ENCODE measurements at regions not wholly inside any gene's neighbourhood (a gene's known extent, or its start where the extent isn't known, plus 50 kb on each side); places are given as distances from the start of the nearest gene placed in this dataset.
"Not testable (repeated sequence)": the region's sequence is repeated elsewhere in the genome, so short reads cannot be mapped to it uniquely, and the experiment has no call there.

DNA sequence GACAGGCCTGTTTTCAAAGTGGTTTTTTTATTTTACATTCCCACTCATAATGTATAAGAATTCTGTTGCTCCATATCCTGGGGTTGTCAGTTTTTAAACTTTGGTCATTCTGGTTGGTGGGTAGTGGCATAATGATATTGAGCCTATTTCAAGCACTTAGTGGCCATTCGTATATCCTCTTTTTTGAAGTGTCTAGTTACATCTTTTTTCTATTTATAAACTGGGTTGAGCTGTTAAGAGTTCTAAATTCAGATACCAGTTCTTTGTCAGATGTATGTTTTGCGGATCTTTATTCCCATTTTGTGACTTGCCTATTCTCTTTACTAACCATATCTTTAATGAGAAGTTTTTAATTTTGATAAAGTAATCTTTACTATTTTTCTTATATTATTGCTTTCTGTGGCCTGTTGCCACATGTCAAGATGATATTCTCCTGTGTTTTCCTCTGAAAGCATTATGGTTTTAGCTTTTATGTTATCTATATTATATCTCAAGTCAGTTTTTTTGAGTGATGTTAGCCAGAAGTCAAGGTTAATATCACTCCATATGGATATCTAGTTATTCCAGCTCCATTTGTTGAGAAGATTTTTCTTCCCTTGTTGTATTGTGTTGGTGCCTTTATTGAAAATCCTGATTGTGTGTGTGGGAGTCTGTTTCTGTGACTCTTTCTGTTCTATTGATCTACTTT is 110.9 kb downstream of the FHIP1A start:
- no peaks in the 10 kb centered on the region for H3K9me3 Mint-ChIP-seq (ENCODE audit: low read depth, unreplicated experiment)
- CTCF ChIA-PET = no interaction called here
- intact Hi-C loops (cut with micrococcal nuclease; ENCODE audit: unreplicated experiment) = no loop called here
- no peaks in the 10 kb centered on the region for H3K4me1 Mint-ChIP-seq (ENCODE audit: low read depth, unreplicated experiment)
- no peaks in the 10 kb centered on the region for H3K27me3 Mint-ChIP-seq (ENCODE audit: unreplicated experiment)
- BruUV-seq (replicated peaks) = no TSS peak
- no peak for DNase-seq
- H3K36me3 Mint-ChIP-seq (ENCODE audit: insufficient read depth, unreplicated experiment) = no peaks in the 10 kb centered on the region
- TF ChIP-seq, protein P1, sequence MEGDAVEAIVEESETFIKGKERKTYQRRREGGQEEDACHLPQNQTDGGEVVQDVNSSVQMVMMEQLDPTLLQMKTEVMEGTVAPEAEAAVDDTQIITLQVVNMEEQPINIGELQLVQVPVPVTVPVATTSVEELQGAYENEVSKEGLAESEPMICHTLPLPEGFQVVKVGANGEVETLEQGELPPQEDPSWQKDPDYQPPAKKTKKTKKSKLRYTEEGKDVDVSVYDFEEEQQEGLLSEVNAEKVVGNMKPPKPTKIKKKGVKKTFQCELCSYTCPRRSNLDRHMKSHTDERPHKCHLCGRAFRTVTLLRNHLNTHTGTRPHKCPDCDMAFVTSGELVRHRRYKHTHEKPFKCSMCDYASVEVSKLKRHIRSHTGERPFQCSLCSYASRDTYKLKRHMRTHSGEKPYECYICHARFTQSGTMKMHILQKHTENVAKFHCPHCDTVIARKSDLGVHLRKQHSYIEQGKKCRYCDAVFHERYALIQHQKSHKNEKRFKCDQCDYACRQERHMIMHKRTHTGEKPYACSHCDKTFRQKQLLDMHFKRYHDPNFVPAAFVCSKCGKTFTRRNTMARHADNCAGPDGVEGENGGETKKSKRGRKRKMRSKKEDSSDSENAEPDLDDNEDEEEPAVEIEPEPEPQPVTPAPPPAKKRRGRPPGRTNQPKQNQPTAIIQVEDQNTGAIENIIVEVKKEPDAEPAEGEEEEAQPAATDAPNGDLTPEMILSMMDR (IDR thresholded peaks at IDR 0.05; ENCODE audit: unreplicated experiment) = no peak
- H3K4me3 Mint-ChIP-seq (ENCODE audit: low read depth, unreplicated experiment) = no peak overlapping the region
- H3K27ac Mint-ChIP-seq (ENCODE audit: unreplicated experiment) = no peak overlapping the region

DNA sequence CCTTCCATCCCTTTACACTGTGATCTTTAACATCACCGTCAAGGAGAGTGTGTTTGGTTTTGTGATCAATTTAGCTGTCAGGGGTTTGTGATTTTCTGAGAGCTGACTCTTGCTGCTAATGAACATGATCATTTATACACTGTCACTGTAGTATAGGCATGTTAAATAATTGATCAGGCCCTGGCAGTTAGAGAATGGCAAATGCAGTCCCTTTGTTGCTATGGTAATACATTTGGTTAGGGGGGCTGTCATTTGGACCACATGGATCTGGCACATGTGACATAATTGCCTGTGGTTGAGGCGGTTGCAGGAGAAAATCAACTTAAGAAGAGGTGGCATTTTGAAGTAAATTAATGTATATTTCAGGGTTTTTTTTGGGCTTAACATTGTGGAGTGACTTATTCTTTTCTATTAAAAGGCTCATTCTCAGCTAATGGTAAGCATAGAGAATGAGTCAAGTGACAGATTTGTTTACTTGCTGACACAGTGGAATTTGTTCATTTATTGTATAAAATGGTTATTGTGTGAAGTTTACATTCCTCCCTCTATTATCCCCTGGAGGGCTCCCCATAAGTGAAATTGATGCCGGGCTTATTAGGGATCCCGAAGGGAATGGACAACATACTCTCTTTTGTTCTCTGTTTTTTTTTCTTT is 114.0 kb downstream of the FHIP1A start:
- CTCF ChIA-PET = interaction anchor here (0.6 kb wide), 1 partner anchor 22 kb away, joined by 4 read pairs; no protein-coding TSS in a partner anchor
- Mint-ChIP-seq H3K4me3 (ENCODE audit: low read depth, unreplicated experiment) (no peak overlapping the region), H3K36me3 (ENCODE audit: insufficient read depth, unreplicated experiment) (no peaks in the 10 kb centered on the region), H3K27ac (ENCODE audit: unreplicated experiment) (no peak overlapping the region), H3K27me3 (ENCODE audit: unreplicated experiment) (no peaks in the 10 kb centered on the region), H3K4me1 (ENCODE audit: low read depth, unreplicated experiment) (peaks cover 8% of the 10 kb centered on the region), H3K9me3 (ENCODE audit: low read depth, unreplicated experiment) (no peaks in the 10 kb centered on the region)
- BruUV-seq (replicated peaks) = no TSS peak
- TF ChIP-seq, protein P1 (IDR thresholded peaks at IDR 0.05; ENCODE audit: unreplicated experiment) = no peak
- DNase-seq = no peak
- intact Hi-C loops (cut with micrococcal nuclease; ENCODE audit: unreplicated experiment) = no loop called here

DNA sequence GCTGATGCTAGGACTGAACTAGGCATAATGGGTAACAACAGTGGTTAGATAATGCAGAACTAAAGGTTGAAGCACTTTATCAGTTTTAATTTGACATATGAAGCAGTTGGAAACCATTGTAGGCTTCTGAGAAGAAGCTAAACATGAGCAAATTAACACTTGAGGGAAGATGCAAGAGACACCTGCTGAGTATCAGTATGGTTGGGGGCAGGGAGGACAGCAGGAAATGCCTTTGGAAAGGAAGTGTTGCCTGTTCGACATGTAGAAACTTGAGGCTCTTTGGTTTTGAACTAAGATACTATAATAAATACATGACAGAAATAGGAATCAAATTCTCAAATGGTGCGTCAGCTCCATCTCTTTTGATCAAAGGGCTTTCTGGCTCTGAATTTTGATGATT is 115.6 kb downstream of the FHIP1A start:
- Mint-ChIP-seq H3K4me1 (ENCODE audit: low read depth, unreplicated experiment) (peaks cover 8% of the 10 kb centered on the region), H3K27ac (ENCODE audit: unreplicated experiment) (no peak overlapping the region), H3K36me3 (ENCODE audit: insufficient read depth, unreplicated experiment) (no peaks in the 10 kb centered on the region), H3K4me3 (ENCODE audit: low read depth, unreplicated experiment) (no peak overlapping the region), H3K9me3 (ENCODE audit: low read depth, unreplicated experiment) (no peaks in the 10 kb centered on the region), H3K27me3 (ENCODE audit: unreplicated experiment) (no peaks in the 10 kb centered on the region)
- intact Hi-C loops (cut with micrococcal nuclease; ENCODE audit: unreplicated experiment) = no loop called here
- BruUV-seq (replicated peaks) = no TSS peak
- TF ChIP-seq, protein P1 (IDR thresholded peaks at IDR 0.05; ENCODE audit: unreplicated experiment) = no peak
- CTCF ChIA-PET = no interaction called here
- no peak for DNase-seq

DNA sequence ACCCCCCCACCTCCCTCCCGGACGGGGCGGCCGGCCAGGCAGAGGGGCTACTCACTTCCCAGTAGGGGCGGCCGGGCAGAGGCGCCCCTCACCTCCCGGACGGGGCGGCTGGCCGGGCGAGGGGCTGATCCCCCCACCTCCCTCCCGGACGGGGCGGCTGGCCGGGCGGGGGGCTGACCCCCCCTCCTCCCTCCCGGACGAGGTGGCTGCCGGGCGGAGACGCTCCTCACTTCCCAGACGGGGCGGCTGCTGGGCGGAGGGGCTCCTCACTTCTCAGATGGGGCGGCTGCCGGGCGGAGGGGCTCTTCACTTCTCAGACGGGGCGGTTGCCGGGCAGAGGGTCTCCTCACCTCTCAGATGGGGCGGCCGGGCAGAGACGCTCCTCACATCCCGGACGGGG is 117.5 kb downstream of the FHIP1A start:
- CTCF ChIA-PET; BruUV-seq (replicated peaks); H3K9me3 Mint-ChIP-seq (ENCODE audit: low read depth, unreplicated experiment); H3K36me3 Mint-ChIP-seq (ENCODE audit: insufficient read depth, unreplicated experiment); H3K4me3 Mint-ChIP-seq (ENCODE audit: low read depth, unreplicated experiment); H3K27ac Mint-ChIP-seq (ENCODE audit: unreplicated experiment); H3K4me1 Mint-ChIP-seq (ENCODE audit: low read depth, unreplicated experiment); intact Hi-C loops (cut with micrococcal nuclease; ENCODE audit: unreplicated experiment); DNase-seq; H3K27me3 Mint-ChIP-seq (ENCODE audit: unreplicated experiment): not testable (repeated sequence)

DNA sequence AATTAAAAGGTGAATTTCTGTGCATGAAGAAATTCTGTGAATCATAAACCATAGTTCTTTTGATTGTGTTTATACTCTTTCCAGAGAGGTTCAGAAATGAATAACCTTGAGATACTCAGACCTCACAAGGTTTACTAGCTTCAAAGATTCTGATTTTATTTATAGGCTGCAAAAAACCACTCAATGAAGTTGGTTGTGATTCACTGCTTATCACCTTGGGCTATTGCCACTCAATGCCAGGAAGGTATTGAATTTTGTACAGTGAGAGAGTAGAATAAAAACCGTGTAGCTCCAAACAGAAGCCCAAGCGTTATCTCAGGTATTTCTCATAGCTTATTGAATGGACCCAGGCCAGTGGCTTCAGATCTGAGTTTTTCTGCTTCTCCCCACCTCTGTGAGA is 118.7 kb downstream of the FHIP1A start:
- Mint-ChIP-seq H3K4me3 (ENCODE audit: low read depth, unreplicated experiment) (no peak overlapping the region), H3K27me3 (ENCODE audit: unreplicated experiment) (no peaks in the 10 kb centered on the region), H3K27ac (ENCODE audit: unreplicated experiment) (no peak overlapping the region), H3K4me1 (ENCODE audit: low read depth, unreplicated experiment) (peaks cover 8% of the 10 kb centered on the region), H3K9me3 (ENCODE audit: low read depth, unreplicated experiment) (no peaks in the 10 kb centered on the region), H3K36me3 (ENCODE audit: insufficient read depth, unreplicated experiment) (peaks cover 4% of the 10 kb centered on the region)
- CTCF ChIA-PET = no interaction called here
- no TSS peak for BruUV-seq (replicated peaks)
- intact Hi-C loops (cut with micrococcal nuclease; ENCODE audit: unreplicated experiment) = no loop called here
- no peak for DNase-seq
- TF ChIP-seq, protein P1 (IDR thresholded peaks at IDR 0.05; ENCODE audit: unreplicated experiment) = no peak

Measured in Calu3 (cell line).